Loucy (cell line): ENCODE measurements at regions not wholly inside any gene's neighbourhood (a gene's known extent, or its start where the extent isn't known, plus 50 kb on each side); places are given as distances from the start of the nearest gene placed in this dataset.

Experiments
- EZH2phosphoT487 ChIP-seq: fragments of 200-600 bp; IDR thresholded peaks from 2 replicates; pipeline ENCODE4 v1.6.1; 2018; ENCODE audit warnings: antibody characterized with exemption, mild to moderate bottlenecking, moderate library complexity, borderline replicate concordance
- TF ChIP-seq, protein P1 (sequence below): fragments of 200-600 bp; sonication (generic); conservative IDR thresholded peaks from 2 replicates; pipeline ENCODE4 v1.5.1; 2014; ENCODE audit warnings: mild to moderate bottlenecking, antibody characterized with exemption, low read length

GRCh38 chr16:49003022-49003421 lies 278.6 kb downstream of the CBLN1 start:
- TF ChIP-seq, protein P1, sequence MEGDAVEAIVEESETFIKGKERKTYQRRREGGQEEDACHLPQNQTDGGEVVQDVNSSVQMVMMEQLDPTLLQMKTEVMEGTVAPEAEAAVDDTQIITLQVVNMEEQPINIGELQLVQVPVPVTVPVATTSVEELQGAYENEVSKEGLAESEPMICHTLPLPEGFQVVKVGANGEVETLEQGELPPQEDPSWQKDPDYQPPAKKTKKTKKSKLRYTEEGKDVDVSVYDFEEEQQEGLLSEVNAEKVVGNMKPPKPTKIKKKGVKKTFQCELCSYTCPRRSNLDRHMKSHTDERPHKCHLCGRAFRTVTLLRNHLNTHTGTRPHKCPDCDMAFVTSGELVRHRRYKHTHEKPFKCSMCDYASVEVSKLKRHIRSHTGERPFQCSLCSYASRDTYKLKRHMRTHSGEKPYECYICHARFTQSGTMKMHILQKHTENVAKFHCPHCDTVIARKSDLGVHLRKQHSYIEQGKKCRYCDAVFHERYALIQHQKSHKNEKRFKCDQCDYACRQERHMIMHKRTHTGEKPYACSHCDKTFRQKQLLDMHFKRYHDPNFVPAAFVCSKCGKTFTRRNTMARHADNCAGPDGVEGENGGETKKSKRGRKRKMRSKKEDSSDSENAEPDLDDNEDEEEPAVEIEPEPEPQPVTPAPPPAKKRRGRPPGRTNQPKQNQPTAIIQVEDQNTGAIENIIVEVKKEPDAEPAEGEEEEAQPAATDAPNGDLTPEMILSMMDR: no peak
- TF ChIP-seq EZH2phosphoT487: no peak
